Glomerular visceral epithelial cell (primary cell): ENCODE measurements at regions not wholly inside any gene's neighbourhood (a gene's known extent, or its start where the extent isn't known, plus 50 kb on each side); places are given as distances from the start of the nearest gene placed in this dataset.

ENCODE experiments used
- DNase-seq: peaks from one replicate; pipeline ENCODE4 v3.0.0-alpha.2; 2016; ENCODE audit errors: extremely low spot score

GRCh38 chr21:43274022-43274945 lies 105.5 kb downstream of the CRYAA start:
- DNase-seq: no peak

GRCh38 chr21:43273708-43274021 lies 104.9 kb downstream of the CRYAA start:
- no peak for DNase-seq

GRCh38 chr21:43273016-43273707 lies 104.4 kb downstream of the CRYAA start:
- DNase-seq: no peak

- DNase-seq: no peak
Observed at GRCh38 chr21:43272591-43272990, 103.8 kb downstream of the CRYAA start.

- DNase-seq: no peak
Observed at GRCh38 chr21:43271452-43272020, 102.7 kb downstream of the CRYAA start.

GRCh38 chr21:43270800-43271301 lies 102.0 kb downstream of the CRYAA start:
- no peak for DNase-seq

GRCh38 chr21:43269957-43270705 lies 101.3 kb downstream of the CRYAA start:
- no peak for DNase-seq

- DNase-seq: no peak
Observed at GRCh38 chr21:43269440-43269839, 100.6 kb downstream of the CRYAA start.

- no peak for DNase-seq
Observed at GRCh38 chr21:43268804-43269186, 100.0 kb downstream of the CRYAA start.

GRCh38 chr21:43268086-43268803 lies 99.4 kb downstream of the CRYAA start:
- no peak for DNase-seq

- no peak for DNase-seq
Observed at GRCh38 chr21:43267391-43268085, 98.7 kb downstream of the CRYAA start.

GRCh38 chr21:43266534-43266933 lies 97.7 kb downstream of the CRYAA start:
- no peak for DNase-seq

GRCh38 chr21:43262427-43262826 lies 93.6 kb downstream of the CRYAA start:
- DNase-seq: peak; percentile 38
